RWPE1 (cell line): ENCODE measurements at regions not wholly inside any gene's neighbourhood (a gene's known extent, or its start where the extent isn't known, plus 50 kb on each side); places are given as distances from the start of the nearest gene placed in this dataset.

Experiments
- CTCF ChIA-PET: fragments of 350-600 bp; sonication (Branson Sonifier 250); formaldehyde crosslinking; extraction: SDS; loops from one replicate; lab custom pipeline; 2021; lab: Yijun Ruan, JAX
- POLR2A ChIA-PET: fragments of 400-600 bp; formaldehyde crosslinking; extraction: SDS; loops from one replicate; lab custom pipeline; 2020; ENCODE audit warnings: antibody characterized with exemption; ENCODE audit not compliant: low non-redundant PET; lab: Yijun Ruan, JAX
- DNase-seq: peaks from one replicate; pipeline ENCODE4 v3.0.0; 2012; ENCODE audit warnings: low spot score
- H3K27ac ChIP-seq: fragments of 450-650 bp; 2 replicates; pipeline ENCODE4 v1.5.1; 2017
- TF ChIP-seq, protein P1 (sequence below): fragments of 450-650 bp; conservative IDR thresholded peaks from 2 replicates; pipeline ENCODE4 v1.5.1; 2017; ENCODE audit warnings: low read depth, mild to moderate bottlenecking

DNA sequence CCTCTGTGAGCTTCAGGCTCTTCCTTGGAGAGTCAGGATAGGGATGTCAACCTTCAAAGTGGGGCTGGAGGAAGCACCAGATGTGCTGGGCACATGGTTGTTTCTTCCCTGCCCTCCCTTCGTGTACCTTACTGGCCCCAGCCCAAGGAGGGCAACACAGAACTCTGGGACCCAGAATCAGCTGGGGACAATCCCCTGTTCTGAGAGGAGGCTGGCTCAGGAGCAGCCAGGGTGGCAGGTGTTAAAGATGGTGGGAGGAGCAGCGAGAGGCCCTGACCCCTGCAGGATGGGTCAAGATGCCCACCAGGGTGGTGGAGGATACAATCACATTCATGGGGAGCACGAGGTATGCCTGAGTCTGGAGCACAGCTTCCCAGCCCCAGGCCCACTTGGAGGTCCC, 300.4 kb downstream of the ABCC12 start:
- CTCF ChIA-PET: no interaction called here
- DNase-seq: no peak
- TF ChIP-seq, protein P1, sequence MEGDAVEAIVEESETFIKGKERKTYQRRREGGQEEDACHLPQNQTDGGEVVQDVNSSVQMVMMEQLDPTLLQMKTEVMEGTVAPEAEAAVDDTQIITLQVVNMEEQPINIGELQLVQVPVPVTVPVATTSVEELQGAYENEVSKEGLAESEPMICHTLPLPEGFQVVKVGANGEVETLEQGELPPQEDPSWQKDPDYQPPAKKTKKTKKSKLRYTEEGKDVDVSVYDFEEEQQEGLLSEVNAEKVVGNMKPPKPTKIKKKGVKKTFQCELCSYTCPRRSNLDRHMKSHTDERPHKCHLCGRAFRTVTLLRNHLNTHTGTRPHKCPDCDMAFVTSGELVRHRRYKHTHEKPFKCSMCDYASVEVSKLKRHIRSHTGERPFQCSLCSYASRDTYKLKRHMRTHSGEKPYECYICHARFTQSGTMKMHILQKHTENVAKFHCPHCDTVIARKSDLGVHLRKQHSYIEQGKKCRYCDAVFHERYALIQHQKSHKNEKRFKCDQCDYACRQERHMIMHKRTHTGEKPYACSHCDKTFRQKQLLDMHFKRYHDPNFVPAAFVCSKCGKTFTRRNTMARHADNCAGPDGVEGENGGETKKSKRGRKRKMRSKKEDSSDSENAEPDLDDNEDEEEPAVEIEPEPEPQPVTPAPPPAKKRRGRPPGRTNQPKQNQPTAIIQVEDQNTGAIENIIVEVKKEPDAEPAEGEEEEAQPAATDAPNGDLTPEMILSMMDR: no peak
- H3K27ac ChIP-seq: no peak overlapping the region
- POLR2A ChIA-PET: no interaction called here

DNA sequence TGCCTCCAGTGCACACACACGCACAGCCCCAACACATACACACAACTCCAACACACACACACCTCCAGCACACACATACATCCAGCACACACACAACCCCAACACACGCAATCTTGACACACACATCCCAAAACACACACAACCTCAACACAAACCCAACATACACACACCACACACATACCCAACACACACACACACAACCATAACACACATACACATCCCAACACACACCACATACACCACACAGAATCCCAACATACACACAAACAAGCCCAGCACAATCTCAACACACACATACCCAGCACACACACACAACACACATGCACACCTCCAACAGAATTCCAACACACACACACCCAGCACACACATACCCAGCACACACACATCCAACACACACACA, 301.1 kb downstream of the ABCC12 start:
- ChIA-PET POLR2A (no interaction called here), CTCF (no interaction called here)
- H3K27ac ChIP-seq: no peak overlapping the region
- DNase-seq: no peak
- TF ChIP-seq, protein P1: no peak

GRCh38 chr16:47852991-47853390, 302.8 kb downstream of the ABCC12 start:
- CTCF ChIA-PET: interaction anchor here (0.6 kb wide), 1 partner anchor 1208 kb away, joined by 4 read pairs; no protein-coding TSS in a partner anchor
- TF ChIP-seq, protein P1: no peak
- DNase-seq: no peak
- no peak overlapping the region for H3K27ac ChIP-seq
- POLR2A ChIA-PET: no interaction called here

DNA sequence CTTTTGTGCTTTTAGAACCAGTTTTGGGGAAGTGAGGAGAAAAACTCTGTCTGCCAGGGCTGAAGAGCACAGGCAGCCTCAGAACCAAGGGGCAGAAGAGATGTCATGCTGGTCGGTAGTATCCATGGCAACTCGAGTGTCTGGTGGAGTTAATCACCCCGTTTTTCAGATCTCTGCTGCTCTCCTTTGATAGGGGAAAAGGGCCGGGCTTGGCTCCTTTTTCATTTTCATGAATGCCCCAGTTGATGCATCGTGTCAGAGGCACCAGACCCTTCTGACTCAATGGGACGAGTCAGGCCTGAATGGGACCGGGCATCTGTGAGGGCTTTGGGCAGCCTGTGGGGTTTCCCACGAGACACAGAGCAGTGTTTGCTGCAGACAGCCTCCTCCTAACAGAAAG, 304.6 kb downstream of the ABCC12 start:
- TF ChIP-seq, protein P1: no peak
- H3K27ac ChIP-seq: no peak overlapping the region
- DNase-seq: no peak
- POLR2A ChIA-PET: no interaction called here
- CTCF ChIA-PET: no interaction called here

DNA sequence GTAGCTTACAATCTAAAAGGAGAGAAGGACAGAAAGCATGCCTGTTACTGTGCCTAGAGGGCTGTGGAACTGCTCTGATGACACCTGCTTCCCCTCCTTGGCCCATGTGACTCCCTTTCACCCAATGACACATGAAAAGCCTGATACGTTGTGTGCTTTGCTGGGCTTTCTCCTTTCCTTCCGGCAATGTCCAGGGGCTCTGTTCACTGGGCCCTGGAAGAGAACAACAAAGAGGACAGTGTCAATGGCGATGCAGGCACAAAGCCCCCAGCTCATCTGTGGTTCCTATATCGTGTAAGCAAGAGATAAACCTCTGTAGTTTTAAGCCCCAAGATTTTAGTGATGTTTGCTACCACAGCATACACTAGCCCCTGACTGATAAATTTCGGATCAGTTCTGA, 306.1 kb downstream of the ABCC12 start:
- ChIA-PET POLR2A (no interaction called here), CTCF (interaction anchor here (0.7 kb wide), 1 partner anchor 11 kb away, joined by 4 read pairs; no protein-coding TSS in a partner anchor)
- H3K27ac ChIP-seq: no peak overlapping the region
- no peak for DNase-seq
- TF ChIP-seq, protein P1: no peak

GRCh38 chr16:47848421-47849109, 307.2 kb downstream of the ABCC12 start:
- ChIA-PET POLR2A (no interaction called here), CTCF (no interaction called here)
- TF ChIP-seq, protein P1: no peak
- no peak overlapping the region for H3K27ac ChIP-seq
- peak; percentile 64 for DNase-seq
